Activated T-cell treated with anti-CD3 and anti-CD28 coated beads for 4 hours (primary cell): ENCODE measurements at regions not wholly inside any gene's neighbourhood (a gene's known extent, or its start where the extent isn't known, plus 50 kb on each side); places are given as distances from the start of the nearest gene placed in this dataset.
"Not testable (repeated sequence)": the region's sequence is repeated elsewhere in the genome, so short reads cannot be mapped to it uniquely, and the experiment has no call there.

ENCODE experiments used
- DNase-seq: peaks from one replicate; pipeline ENCODE4 v3.0.0-alpha.2; 2020

- DNase-seq: no peak
These were observed 109.0 kb upstream of the ARSJ start for GRCh38 chr4:114088481-114088880.

GRCh38 chr4:114091546-114091945 is 112.1 kb upstream of the ARSJ start:
- no peak for DNase-seq

- no peak for DNase-seq
These were observed 113.8 kb upstream of the ARSJ start for GRCh38 chr4:114093221-114093715.

- DNase-seq: no peak
These were observed 121.0 kb upstream of the ARSJ start for GRCh38 chr4:114100288-114101031.

- DNase-seq: no peak
These were observed 124.5 kb upstream of the ARSJ start for GRCh38 chr4:114103908-114104307.

GRCh38 chr4:114108869-114109268 is 129.4 kb upstream of the ARSJ start:
- DNase-seq: no peak

GRCh38 chr4:114109776-114110175 is 130.3 kb upstream of the ARSJ start:
- DNase-seq: no peak

GRCh38 chr4:114115526-114115925 is 136.1 kb upstream of the ARSJ start:
- DNase-seq: no peak

GRCh38 chr4:114116861-114117260 is 137.4 kb upstream of the ARSJ start:
- DNase-seq: no peak

- DNase-seq: no peak
These were observed 141.8 kb upstream of the ARSJ start for GRCh38 chr4:114121221-114121620.

- no peak for DNase-seq
These were observed 152.8 kb upstream of the ARSJ start for GRCh38 chr4:114132199-114132598.

GRCh38 chr4:114132830-114133229 is 153.4 kb upstream of the ARSJ start:
- DNase-seq: no peak

GRCh38 chr4:114136069-114136468 is 156.6 kb upstream of the ARSJ start:
- DNase-seq: no peak

- DNase-seq: no peak
These were observed 158.5 kb upstream of the ARSJ start for GRCh38 chr4:114137984-114138383.

- DNase-seq: no peak
These were observed 167.6 kb upstream of the ARSJ start for GRCh38 chr4:114146947-114147618.

GRCh38 chr4:114147619-114148208 is 168.3 kb upstream of the ARSJ start:
- DNase-seq: not testable (repeated sequence)

- DNase-seq: not testable (repeated sequence)
These were observed 169.1 kb upstream of the ARSJ start for GRCh38 chr4:114148372-114149070.

GRCh38 chr4:114156371-114156770 is 176.9 kb upstream of the ARSJ start:
- DNase-seq: no peak

- no peak for DNase-seq
These were observed 182.4 kb upstream of the ARSJ start for GRCh38 chr4:114161809-114162208.

GRCh38 chr4:114163051-114163450 is 183.6 kb upstream of the ARSJ start:
- no peak for DNase-seq

- no peak for DNase-seq
These were observed 194.5 kb upstream of the ARSJ start for GRCh38 chr4:114173968-114174367.

GRCh38 chr4:114177628-114178027 is 198.2 kb upstream of the ARSJ start:
- no peak for DNase-seq

GRCh38 chr4:114178392-114178791 is 198.9 kb upstream of the ARSJ start:
- no peak for DNase-seq
